ENCODE measurements at regions not wholly inside any gene's neighbourhood (a gene's known extent, or its start where the extent isn't known, plus 50 kb on each side); places are given as distances from the start of the nearest gene placed in this dataset.
"Not testable (repeated sequence)": the region's sequence is repeated elsewhere in the genome, so short reads cannot be mapped to it uniquely, and the experiment has no call there.

DNA sequence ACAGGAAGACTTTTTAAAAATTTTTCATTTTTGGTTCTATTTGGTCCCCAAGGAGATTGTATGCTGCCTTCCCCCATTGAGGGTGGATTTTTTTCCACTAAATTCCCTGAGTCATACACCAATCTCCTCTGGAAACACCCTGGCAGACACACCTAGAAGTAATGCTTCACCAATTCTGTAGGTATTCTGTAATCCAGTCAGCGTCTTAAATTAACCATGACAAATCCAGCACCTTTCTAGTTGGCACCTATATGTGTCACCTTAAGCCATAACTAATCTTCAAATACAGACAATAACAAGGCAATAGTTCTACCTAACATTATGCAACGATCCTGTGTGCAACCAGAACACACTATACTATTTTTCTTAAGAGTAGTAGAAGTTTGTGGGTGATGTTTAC, 459.1 kb upstream of the NDN start:
- DNase-seq (no peak), ATAC-seq (no peak)
- 24% methylated on average over 2 of the region's 2 CpGs for WGBS (ENCODE audit: insufficient coverage, low coverage, low lambda C conversion rate, missing lambda C conversion rate)
- Histone ChIP-seq H3K36me3 (no peaks in the 10 kb centered on the region), H3K4me3 (no peak overlapping the region), H3K9me3 (no peaks in the 10 kb centered on the region), H3K27ac (no peak overlapping the region), H3K4me1 (no peaks in the 10 kb centered on the region), H3K27me3 (no peaks in the 10 kb centered on the region)
- no peak for TF ChIP-seq POLR2A (IDR thresholded peaks at IDR 0.05)
- TF ChIP-seq, protein P1, sequence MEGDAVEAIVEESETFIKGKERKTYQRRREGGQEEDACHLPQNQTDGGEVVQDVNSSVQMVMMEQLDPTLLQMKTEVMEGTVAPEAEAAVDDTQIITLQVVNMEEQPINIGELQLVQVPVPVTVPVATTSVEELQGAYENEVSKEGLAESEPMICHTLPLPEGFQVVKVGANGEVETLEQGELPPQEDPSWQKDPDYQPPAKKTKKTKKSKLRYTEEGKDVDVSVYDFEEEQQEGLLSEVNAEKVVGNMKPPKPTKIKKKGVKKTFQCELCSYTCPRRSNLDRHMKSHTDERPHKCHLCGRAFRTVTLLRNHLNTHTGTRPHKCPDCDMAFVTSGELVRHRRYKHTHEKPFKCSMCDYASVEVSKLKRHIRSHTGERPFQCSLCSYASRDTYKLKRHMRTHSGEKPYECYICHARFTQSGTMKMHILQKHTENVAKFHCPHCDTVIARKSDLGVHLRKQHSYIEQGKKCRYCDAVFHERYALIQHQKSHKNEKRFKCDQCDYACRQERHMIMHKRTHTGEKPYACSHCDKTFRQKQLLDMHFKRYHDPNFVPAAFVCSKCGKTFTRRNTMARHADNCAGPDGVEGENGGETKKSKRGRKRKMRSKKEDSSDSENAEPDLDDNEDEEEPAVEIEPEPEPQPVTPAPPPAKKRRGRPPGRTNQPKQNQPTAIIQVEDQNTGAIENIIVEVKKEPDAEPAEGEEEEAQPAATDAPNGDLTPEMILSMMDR (IDR thresholded peaks at IDR 0.05), result no peak
- intact Hi-C loops (cut with DNase I), result no loop called here

DNA sequence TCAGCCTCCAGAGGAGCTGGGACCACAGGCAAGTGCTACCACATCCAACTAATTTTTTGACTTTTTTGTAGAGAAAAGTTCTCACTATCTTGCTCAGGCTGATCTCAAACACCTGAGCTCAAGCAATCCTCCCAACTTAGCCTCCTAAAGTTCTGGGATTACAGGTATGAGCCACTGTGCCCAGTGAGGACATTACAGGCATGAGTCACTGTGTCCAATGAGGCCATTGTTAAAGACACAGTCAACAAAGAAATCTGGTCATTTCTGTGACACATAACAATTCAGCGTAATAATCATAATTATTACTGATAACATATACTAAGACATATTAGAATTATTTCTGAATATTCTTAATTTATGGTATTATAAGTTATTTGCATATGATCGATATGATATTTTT, 463.4 kb upstream of the NDN start:
- DNase-seq, result no peak
- no peak for ATAC-seq
- TF ChIP-seq, protein P1 (IDR thresholded peaks at IDR 0.05), result no peak
- TF ChIP-seq POLR2A (IDR thresholded peaks at IDR 0.05), result no peak
- no peaks in the 10 kb centered on the region for H3K4me1 ChIP-seq
- no peaks in the 10 kb centered on the region for H3K36me3 ChIP-seq
- H3K9me3 ChIP-seq, result no peaks in the 10 kb centered on the region
- intact Hi-C loops (cut with DNase I), result no loop called here
- no peak overlapping the region for H3K27ac ChIP-seq
- no peaks in the 10 kb centered on the region for H3K27me3 ChIP-seq
- WGBS (ENCODE audit: insufficient coverage, low coverage, low lambda C conversion rate, missing lambda C conversion rate), result 64% methylated on average over 2 of the region's 2 CpGs
- no peak overlapping the region for H3K4me3 ChIP-seq

DNA sequence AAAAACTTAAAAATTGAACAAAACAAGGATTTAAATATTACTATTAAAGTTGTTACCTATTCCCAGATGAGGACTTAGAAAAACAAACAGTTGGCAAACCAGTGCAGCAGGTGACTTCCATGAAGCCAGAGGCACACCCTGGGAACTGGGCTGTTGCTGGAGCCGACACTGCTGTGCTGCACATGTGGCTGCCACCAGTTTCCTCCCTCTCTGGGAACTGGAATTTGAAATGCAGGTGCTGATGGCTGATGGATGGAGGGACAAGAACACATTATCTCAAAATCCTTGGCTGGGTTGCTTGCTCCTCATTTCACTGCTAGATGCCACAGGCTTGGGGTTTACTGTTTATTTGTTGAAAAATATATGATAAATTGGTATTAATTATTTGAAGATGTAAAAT, 471.2 kb upstream of the NDN start:
- H3K9me3 ChIP-seq; H3K4me3 ChIP-seq; H3K27ac ChIP-seq; H3K27me3 ChIP-seq; DNase-seq; H3K4me1 ChIP-seq; ATAC-seq; intact Hi-C loops (cut with DNase I); H3K36me3 ChIP-seq: not testable (repeated sequence)
- no CpG with 5 or more reads among the region's 1 CpG for WGBS (ENCODE audit: insufficient coverage, low coverage, low lambda C conversion rate, missing lambda C conversion rate)

DNA sequence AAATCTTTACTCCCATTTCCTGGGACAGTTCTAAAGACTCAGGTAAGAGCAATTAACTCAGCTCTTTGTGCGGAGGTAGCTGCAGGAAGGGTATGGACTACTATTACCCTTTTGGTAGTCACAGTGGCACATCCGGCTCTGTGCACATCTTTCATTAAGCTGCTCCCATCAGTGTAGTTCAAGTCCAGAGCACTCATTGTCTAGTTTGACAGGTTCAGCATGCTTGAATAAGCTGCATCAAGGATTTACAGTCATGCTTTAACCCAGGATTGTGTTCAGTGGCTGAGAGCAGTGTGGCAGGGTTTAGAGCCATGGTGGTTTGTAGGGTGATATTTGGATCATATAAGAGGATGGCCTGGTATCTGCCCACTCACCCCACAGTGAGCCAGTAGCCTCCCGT, 478.4 kb upstream of the NDN start:
- H3K36me3 ChIP-seq; H3K4me1 ChIP-seq; ATAC-seq; intact Hi-C loops (cut with DNase I); H3K27me3 ChIP-seq; H3K27ac ChIP-seq; H3K4me3 ChIP-seq; H3K9me3 ChIP-seq; DNase-seq: not testable (repeated sequence)
- 39% methylated on average over 2 of the region's 3 CpGs for WGBS (ENCODE audit: insufficient coverage, low coverage, low lambda C conversion rate, missing lambda C conversion rate)

DNA sequence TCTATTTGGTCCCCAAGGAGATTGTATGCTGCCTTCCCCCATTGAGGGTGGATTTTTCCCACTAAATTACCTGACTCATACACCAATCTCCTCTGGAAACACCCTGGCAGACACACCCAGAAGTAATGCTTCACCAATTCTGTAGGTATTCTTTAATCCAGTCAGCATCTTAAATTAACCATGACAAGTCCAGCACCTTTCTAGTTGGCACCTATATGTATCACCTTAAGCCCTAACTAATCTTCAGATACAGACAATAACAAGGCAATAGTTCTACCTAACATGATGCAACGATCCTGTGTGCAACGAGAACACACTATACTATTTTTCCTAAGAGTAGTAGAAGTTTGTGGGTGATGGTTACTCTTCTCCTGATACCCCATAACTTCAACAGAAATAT, 473.3 kb upstream of the NPAP1 start:
- DNase-seq; H3K27ac ChIP-seq; H3K27me3 ChIP-seq; H3K4me3 ChIP-seq; intact Hi-C loops (cut with DNase I); H3K36me3 ChIP-seq; ATAC-seq; H3K9me3 ChIP-seq; H3K4me1 ChIP-seq: not testable (repeated sequence)
- whole genome bisulfite sequencing (ENCODE audit: insufficient coverage, low coverage, low lambda C conversion rate, missing lambda C conversion rate), result 47% methylated on average over 2 of the region's 2 CpGs

- H3K4me1 ChIP-seq; ATAC-seq; H3K4me3 ChIP-seq; intact Hi-C loops (cut with DNase I); H3K9me3 ChIP-seq; H3K36me3 ChIP-seq; H3K27ac ChIP-seq; H3K27me3 ChIP-seq; DNase-seq: not testable (repeated sequence)
- WGBS (ENCODE audit: insufficient coverage, low coverage, low lambda C conversion rate, missing lambda C conversion rate), result 11% methylated on average over 3 of the region's 6 CpGs
Measured at GRCh38 chr15:24211742-24212476, 463.7 kb upstream of the NPAP1 start.

All from right lobe of liver (tissue), 6 donors.